Hematopoietic multipotent progenitor cell (in vitro differentiated cells): ENCODE measurements at regions not wholly inside any gene's neighbourhood (a gene's known extent, or its start where the extent isn't known, plus 50 kb on each side); places are given as distances from the start of the nearest gene placed in this dataset.
A peak's percentile ranks its signal among the peaks of the same experiment; 100 is the strongest.
"Not testable (repeated sequence)": the region's sequence is repeated elsewhere in the genome, so short reads cannot be mapped to it uniquely, and the experiment has no call there.

ENCODE experiments used
- DNase-seq, 3 donors: peaks; one replicate each; pipeline ENCODE4 v3.0.0-alpha.2; 2011 to 2015; ENCODE audit warnings: low read depth in 2 of 3, low spot score in 2 of 3

DNA sequence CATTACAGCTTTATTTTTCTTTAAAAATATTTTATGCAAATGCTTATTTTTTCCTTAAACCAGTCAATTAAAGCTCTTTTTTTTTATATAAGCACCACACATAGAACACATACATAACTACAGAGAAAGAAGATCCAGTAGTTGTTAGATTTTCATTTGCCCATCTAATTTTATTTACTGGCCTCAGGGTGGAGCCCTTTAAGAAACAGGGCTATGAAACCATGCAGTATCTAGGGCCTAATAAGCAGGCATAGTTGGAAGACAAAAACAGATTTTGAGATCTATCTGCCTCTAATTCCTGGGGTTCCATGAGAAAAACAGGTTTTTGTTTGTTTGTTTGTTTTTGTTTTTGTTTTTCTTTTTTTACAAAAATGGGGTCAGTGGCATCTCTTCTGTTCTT is 120.6 kb downstream of the BCHE start:
- DNase-seq = no peak

DNA sequence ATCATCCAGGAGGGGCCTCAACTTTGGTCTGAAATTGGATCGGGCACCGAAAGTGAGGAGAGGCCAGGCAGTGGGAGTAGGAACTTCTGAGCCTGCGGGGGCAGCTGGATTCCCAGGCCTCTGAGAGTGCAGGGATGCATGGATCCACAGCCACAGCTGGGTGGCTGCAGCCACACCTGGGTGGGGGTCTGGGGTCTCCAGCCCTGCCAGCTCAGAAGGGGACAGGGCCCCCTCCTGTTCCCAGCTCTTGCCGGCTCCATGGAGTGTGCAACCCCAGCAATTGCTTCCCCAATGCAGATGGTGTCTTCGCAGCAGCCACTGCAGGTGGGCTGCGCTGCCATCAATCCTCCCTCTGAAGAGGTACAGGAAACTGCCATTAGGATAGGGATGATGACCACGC is 123.7 kb downstream of the BCHE start:
- DNase-seq = no peak

GRCh38 chr3:165712382-165712781 is 124.8 kb downstream of the BCHE start:
- no peak for DNase-seq

DNA sequence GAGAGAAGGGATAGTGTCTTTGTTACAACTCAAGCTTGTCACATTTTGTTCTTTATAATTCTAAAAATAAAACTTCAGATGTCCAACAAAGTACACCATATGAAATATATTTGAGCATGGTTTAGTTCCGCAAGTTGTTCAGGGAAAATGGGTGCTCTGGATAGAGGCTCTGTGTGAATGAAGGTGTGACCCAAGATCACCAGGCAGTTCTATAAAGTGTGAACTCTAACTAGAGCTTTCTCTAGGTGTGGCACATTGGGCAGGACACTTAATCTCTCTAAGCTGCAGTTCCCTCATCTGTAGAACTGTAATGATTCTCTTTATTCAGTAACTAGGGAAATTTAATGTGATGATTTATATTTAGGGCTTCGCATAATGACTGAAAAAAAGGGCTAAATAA is 139.3 kb downstream of the BCHE start:
- DNase-seq = no peak

GRCh38 chr3:165696496-165696895 is 140.7 kb downstream of the BCHE start:
- DNase-seq = no peak

- DNase-seq = no peak
Observed at GRCh38 chr3:165683947-165684346, 153.3 kb downstream of the BCHE start.

- no peak for DNase-seq
Observed at GRCh38 chr3:165682734-165683133, 154.5 kb downstream of the BCHE start.

GRCh38 chr3:165669967-165670366 is 167.3 kb downstream of the BCHE start:
- no peak for DNase-seq

DNA sequence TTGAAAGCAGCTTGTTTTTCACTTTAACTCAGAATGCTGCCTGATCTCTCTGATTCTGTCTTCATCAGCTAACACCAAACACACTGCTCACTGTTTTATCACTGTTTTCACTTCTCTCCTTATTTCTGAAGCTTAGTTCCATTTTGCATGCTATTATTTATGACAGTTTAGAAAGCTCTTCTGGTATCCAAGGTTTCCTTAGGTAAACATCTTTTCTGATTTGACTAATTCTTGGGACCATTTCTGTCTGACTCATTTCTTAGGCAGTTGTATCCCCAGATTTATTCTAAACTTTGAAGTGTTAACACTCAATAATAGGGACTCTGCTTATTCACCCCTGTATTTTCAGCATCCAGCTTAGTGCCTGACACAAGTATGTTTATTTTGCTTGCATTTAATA is 167.7 kb downstream of the BCHE start:
- DNase-seq = no peak

GRCh38 chr3:165667676-165668075 is 169.5 kb downstream of the BCHE start:
- no peak for DNase-seq

DNA sequence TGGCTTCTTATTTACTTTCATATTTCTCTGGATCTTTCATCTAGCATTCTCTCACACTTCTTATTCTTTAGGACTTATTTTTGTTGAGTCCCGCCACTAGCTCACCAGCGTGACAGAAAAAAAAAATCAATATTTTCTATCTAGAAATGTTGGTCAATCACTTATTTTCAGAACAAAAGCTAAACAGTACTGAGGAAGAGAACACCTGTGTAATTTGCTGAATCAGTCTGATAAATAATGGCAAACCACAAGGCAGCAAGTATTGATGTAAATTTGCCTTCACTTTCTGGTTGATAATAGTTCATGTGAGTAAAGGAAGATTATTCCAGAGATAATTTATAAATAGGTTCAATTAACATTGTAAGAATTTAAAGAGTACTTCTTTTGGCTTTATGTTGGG is 179.2 kb downstream of the BCHE start:
- no peak for DNase-seq

GRCh38 chr3:165653130-165653778 is 184.0 kb downstream of the BCHE start:
- peak in 1 of 3 donors; percentile 15 for DNase-seq

DNA sequence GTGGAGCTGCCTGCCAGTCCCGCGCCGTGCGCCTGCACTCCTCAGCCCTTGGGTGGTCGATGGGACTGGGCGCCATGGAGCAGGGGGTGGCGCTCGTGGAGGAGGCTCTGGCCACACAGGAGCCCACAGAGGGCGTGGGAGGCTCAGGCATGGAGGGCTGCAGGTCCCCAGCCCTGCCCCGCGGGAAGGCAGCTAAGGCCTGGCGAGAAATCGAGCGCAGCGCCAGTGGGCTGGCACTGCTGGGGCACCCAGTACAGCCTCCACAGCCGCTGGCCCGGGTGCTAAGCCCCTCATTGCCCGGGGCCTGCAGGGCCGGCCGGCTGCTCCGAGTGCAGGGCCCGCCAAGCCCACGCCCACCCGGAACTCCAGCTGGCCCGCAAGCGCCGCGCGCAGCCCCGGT is 187.9 kb downstream of the BCHE start:
- DNase-seq = not testable (repeated sequence)

GRCh38 chr3:165645191-165645590 is 192.0 kb downstream of the BCHE start:
- no peak for DNase-seq

DNA sequence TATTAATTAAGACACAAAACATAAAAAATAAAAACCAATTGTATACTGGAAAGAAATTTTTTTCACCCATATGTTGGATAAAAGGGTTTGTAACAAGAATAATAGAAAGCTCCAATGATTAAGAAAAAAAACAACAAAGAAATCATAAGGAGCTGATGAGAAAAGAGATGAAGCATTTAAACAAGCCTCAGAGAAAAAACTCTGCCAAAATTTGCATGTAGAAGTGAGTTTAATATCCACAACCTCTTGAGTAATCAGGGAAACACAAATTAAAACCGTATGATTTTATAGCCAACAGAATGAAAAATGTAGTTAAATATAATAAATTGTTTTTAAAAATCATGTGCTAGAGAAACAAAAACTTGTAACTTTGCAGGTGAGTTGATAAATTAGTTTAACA is 192.9 kb downstream of the BCHE start:
- DNase-seq = no peak

- no peak for DNase-seq
Observed at GRCh38 chr3:165643425-165643824, 193.8 kb downstream of the BCHE start.

DNA sequence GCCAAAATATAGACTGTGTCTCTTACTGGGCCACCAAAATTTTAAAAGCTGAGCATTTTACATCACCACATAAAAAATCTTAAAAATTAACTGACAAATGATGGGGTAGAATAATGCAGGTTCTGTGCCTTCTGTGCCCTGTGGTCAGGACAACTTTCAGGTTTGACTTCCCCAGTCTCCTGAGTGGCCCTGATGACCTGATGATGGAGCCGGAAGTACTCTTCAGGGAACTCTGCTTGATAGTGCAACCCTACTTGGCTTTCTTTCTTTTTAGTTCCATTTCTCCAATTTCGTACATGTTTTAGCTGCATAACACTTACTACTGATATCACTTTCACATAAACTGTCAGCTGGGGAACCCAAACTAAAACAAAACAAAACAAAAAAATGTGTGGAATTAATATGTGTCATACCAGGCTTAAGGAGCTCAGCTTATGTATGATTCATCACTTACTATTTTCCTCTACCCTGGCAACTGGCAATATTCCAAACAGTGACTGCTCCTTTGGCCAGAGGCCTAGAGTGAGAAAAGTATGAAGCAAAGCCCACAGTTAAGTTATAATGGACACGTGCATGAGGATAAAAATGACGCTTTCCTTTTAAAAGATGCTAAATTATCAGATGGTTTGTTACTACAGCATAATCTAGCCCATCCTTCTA is 194.3 kb downstream of the BCHE start:
- peak in 2 of 3 donors; percentile 2 to 75 for DNase-seq

- no peak for DNase-seq
Observed at GRCh38 chr3:165641569-165642310, 195.5 kb downstream of the BCHE start.

DNA sequence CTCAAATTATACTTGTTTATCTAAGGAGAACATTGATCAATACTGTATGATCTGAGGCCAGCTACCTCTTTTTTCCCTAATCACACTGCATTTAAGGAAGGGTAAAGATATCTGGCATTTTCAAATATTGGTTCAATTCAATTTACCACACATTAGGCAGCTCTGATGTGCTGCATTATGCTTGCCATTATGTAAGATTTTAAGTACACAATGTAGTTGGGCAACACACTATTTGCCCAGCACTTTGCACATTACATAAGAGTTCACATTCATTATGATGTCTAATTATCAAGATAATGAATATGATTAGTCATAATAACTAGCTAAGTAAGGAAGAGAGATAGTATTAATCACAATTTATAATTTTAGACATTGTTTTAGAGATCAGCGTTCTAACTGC is 196.3 kb downstream of the BCHE start:
- DNase-seq = no peak

DNA sequence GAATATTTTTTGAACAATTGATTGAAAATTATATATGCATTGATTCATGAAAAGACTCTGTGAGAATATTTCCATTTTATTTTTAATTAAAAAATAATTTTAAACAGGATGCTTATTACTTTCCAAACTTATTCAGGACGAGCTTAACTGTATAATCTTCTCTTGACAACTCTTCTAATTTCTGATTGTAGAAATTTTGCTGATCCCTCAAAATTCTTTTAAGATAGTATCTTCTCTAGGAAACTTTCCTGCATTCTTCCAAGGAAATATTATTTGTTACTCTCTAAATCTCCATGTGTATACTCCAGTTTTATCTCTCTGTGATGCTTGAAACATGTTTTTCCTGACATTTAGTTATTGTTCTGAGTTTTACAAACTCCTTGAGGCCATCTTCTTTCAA is 197.2 kb downstream of the BCHE start:
- no peak for DNase-seq

- no peak for DNase-seq
Observed at GRCh38 chr3:165638034-165638433, 199.2 kb downstream of the BCHE start.

GRCh38 chr3:165636684-165637015 is 200.6 kb downstream of the BCHE start:
- DNase-seq = no peak
